ENCODE measurements at regions not wholly inside any gene's neighbourhood (a gene's known extent, or its start where the extent isn't known, plus 50 kb on each side); places are given as distances from the start of the nearest gene placed in this dataset.

DNA sequence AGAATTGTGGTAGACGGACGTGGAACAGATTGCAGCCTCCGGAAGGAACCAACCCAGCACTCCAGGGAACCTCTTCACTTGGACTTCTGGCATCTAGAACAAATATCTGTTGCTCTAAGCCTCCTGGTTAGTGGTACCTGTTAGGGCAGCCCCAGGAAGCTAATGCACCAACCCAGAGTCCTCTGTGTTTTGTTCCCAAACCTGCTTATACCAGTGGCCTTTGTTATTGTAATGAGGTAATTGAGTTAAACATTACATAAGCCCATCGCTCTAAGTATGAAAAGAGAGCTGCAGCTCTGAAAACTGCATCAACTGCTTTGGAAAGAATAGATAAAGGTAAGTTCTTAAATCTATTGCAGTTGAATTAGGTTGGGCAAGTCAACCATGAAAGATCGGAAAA is 516.7 kb downstream of the NPHP4 start:
- H3K36me3 ChIP-seq, result no peaks in the 10 kb centered on the region
- no peaks in the 10 kb centered on the region for H3K9me3 ChIP-seq
- H3K27ac ChIP-seq, result no peak overlapping the region
- intact Hi-C loops (cut with DNase I; ENCODE audit: low total_unique reads), result no loop called here
- in situ Hi-C loops (cut with MboI; ENCODE audit: low sequenced_read_pairs in 4 of 4), result no loop called here
- DNase-seq (no peak), ATAC-seq (no peak)
- no peaks in the 10 kb centered on the region for H3K4me1 ChIP-seq
- no peak overlapping the region for H3K4me3 ChIP-seq
- H3K27me3 ChIP-seq, result no peaks in the 10 kb centered on the region
- TF ChIP-seq, protein P1, sequence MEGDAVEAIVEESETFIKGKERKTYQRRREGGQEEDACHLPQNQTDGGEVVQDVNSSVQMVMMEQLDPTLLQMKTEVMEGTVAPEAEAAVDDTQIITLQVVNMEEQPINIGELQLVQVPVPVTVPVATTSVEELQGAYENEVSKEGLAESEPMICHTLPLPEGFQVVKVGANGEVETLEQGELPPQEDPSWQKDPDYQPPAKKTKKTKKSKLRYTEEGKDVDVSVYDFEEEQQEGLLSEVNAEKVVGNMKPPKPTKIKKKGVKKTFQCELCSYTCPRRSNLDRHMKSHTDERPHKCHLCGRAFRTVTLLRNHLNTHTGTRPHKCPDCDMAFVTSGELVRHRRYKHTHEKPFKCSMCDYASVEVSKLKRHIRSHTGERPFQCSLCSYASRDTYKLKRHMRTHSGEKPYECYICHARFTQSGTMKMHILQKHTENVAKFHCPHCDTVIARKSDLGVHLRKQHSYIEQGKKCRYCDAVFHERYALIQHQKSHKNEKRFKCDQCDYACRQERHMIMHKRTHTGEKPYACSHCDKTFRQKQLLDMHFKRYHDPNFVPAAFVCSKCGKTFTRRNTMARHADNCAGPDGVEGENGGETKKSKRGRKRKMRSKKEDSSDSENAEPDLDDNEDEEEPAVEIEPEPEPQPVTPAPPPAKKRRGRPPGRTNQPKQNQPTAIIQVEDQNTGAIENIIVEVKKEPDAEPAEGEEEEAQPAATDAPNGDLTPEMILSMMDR (IDR thresholded peaks at IDR 0.05 in 4 of 5, conservative IDR thresholded peaks at IDR 0.05 in 1 of 5), result no peak
- TF ChIP-seq POLR2A (IDR thresholded peaks at IDR 0.05), result no peak

GRCh38 chr1:5473268-5473667 is 519.0 kb downstream of the NPHP4 start:
- H3K4me1 ChIP-seq, result no peaks in the 10 kb centered on the region
- intact Hi-C loops (cut with DNase I; ENCODE audit: low total_unique reads), result no loop called here
- in situ Hi-C loops (cut with MboI; ENCODE audit: low sequenced_read_pairs in 4 of 4), result no loop called here
- no peak overlapping the region for H3K27ac ChIP-seq
- DNase-seq, result no peak
- no peaks in the 10 kb centered on the region for H3K27me3 ChIP-seq
- no peak overlapping the region for H3K4me3 ChIP-seq
- TF ChIP-seq, protein P1 (IDR thresholded peaks at IDR 0.05 in 4 of 5, conservative IDR thresholded peaks at IDR 0.05 in 1 of 5), result no peak
- TF ChIP-seq POLR2A (IDR thresholded peaks at IDR 0.05), result no peak
- no peak for ATAC-seq
- no peaks in the 10 kb centered on the region for H3K9me3 ChIP-seq
- no peaks in the 10 kb centered on the region for H3K36me3 ChIP-seq

DNA sequence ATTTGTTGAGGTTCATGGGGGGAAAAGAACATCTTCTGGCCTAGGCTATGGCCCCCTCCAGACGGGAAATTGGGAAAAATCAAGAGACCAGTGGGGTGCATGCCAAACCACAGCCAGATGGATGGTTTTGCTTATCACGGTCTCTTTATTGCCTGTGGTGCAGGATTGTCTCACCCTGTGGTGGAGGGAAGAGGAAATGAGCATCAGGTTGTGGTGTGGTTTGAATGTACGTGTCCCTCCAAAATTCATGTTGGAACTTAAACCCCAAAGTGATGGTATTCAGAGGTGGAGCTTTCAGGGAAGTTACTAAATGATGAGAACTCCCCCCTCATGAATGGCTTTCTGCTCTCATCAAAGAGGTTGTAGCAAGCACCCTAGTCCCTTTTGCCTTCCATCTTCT is 525.7 kb downstream of the NPHP4 start:
- ATAC-seq (no peak), DNase-seq (no peak)
- Histone ChIP-seq H3K27me3 (no peaks in the 10 kb centered on the region), H3K4me3 (no peak overlapping the region), H3K4me1 (no peaks in the 10 kb centered on the region), H3K36me3 (no peaks in the 10 kb centered on the region), H3K27ac (no peak overlapping the region), H3K9me3 (no peaks in the 10 kb centered on the region)
- no peak for TF ChIP-seq POLR2A (IDR thresholded peaks at IDR 0.05)
- TF ChIP-seq, protein P1 (IDR thresholded peaks at IDR 0.05 in 4 of 5, conservative IDR thresholded peaks at IDR 0.05 in 1 of 5), result no peak
- in situ Hi-C loops (cut with MboI; ENCODE audit: low sequenced_read_pairs in 4 of 4), result no loop called here
- intact Hi-C loops (cut with DNase I; ENCODE audit: low total_unique reads), result no loop called here

DNA sequence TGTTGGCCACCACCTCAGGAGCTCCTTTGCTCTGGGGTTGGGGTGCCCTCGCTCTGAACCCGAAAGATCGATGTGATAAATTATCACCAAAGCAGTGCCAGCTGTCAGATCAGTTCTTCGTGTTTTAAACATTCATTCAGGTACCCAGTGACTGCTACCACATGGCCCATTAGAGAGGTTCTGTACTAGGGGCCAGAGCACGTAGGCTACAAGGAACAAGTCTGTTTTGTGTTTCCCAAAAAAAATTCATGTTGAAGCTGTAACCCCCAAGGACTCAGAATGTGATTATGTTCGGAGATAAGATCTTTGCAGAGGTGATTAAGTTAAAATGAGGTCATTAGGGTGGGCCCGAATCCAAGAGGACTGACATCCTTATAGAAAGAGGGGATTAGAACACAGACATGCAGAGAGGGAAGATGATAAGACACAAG is 526.9 kb downstream of the NPHP4 start:
- intact Hi-C loops (cut with DNase I; ENCODE audit: low total_unique reads), result no loop called here
- no peak for ATAC-seq
- in situ Hi-C loops (cut with MboI; ENCODE audit: low sequenced_read_pairs in 4 of 4), result no loop called here
- H3K27me3 ChIP-seq, result no peaks in the 10 kb centered on the region
- no peak for DNase-seq
- no peak for TF ChIP-seq POLR2A (IDR thresholded peaks at IDR 0.05)
- H3K27ac ChIP-seq, result no peak overlapping the region
- no peaks in the 10 kb centered on the region for H3K9me3 ChIP-seq
- no peak overlapping the region for H3K4me3 ChIP-seq
- no peaks in the 10 kb centered on the region for H3K36me3 ChIP-seq
- H3K4me1 ChIP-seq, result no peaks in the 10 kb centered on the region

DNA sequence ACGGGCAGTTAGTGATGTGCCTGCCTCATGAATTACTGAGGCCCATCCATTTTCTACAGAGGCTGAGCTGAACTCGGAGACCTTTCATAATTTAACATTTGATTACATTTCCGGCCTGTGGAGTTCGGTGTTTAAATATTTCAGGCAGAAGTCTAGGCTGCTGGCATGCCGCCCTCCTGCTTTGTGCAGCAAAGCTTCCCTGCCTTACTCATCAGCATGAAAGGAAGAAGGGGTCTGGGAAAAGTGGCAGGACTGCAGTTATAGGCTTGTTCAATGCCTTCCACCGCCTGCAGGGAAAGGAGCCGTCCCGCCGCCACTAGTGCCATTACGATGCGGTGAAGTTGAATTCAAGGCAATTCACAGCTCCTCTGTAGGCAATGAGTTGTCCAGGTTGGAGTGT is 527.9 kb downstream of the NPHP4 start:
- in situ Hi-C loops (cut with MboI; ENCODE audit: low sequenced_read_pairs in 4 of 4), result no loop called here
- TF ChIP-seq, protein P1 (IDR thresholded peaks at IDR 0.05 in 4 of 5, conservative IDR thresholded peaks at IDR 0.05 in 1 of 5), result no peak
- no peak for TF ChIP-seq POLR2A (IDR thresholded peaks at IDR 0.05)

More for the DNA sequence above, 527.9 kb downstream of the NPHP4 start:
- H3K36me3 ChIP-seq, result no peaks in the 10 kb centered on the region
- ATAC-seq (no peak), DNase-seq (no peak)
- H3K9me3 ChIP-seq, result no peaks in the 10 kb centered on the region
- H3K4me3 ChIP-seq, result no peak overlapping the region
- no peak overlapping the region for H3K27ac ChIP-seq
- H3K27me3 ChIP-seq, result no peaks in the 10 kb centered on the region
- intact Hi-C loops (cut with DNase I; ENCODE audit: low total_unique reads), result no loop called here
- H3K4me1 ChIP-seq, result no peaks in the 10 kb centered on the region

Measured in gastrocnemius medialis (tissue), 4 donors.